ENCODE measurements at regions not wholly inside any gene's neighbourhood (a gene's known extent, or its start where the extent isn't known, plus 50 kb on each side); places are given as distances from the start of the nearest gene placed in this dataset.

DNA sequence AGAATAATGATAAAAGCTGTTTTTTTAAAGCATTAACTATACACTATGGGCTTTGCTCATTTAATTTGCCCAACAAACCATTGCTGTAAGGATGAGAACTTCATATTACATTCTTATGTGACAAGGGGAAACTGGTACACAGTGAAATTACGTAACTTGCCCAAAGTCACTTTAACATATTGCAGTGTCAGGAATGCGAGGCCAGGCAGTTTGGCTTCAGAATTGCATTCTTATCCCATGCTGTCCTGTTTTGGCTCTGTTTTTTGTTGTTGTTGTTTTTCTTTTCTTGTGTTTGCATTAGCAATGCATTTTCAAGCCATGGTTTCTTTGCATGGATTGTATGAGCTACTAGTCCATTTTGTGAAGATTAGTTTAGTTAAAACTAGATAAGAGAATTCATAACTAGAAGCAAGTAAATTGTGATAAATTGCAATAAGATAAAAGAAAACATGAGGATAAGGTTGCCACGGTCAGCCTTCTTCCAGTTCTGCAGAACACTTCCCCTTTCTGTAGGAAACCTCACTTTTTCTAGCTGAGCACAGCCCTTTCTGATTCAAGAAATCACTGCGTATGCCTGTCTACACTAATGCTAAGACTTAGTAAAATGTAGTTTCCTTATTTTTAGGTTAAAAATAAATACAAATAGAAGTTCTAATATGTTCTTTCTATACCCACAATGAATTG, 221.3 kb upstream of the KCNJ16 start:
- no peak for DNase-seq
- Histone ChIP-seq H3K27me3 (no peaks in the 10 kb centered on the region), H3K9me3 (replicated peaks) (no peaks in the 10 kb centered on the region), H3K36me3 (no peaks in the 10 kb centered on the region), H3K4me3 (no peak overlapping the region), H3K27ac (no peak overlapping the region), H3K4me1 (no peaks in the 10 kb centered on the region)

DNA sequence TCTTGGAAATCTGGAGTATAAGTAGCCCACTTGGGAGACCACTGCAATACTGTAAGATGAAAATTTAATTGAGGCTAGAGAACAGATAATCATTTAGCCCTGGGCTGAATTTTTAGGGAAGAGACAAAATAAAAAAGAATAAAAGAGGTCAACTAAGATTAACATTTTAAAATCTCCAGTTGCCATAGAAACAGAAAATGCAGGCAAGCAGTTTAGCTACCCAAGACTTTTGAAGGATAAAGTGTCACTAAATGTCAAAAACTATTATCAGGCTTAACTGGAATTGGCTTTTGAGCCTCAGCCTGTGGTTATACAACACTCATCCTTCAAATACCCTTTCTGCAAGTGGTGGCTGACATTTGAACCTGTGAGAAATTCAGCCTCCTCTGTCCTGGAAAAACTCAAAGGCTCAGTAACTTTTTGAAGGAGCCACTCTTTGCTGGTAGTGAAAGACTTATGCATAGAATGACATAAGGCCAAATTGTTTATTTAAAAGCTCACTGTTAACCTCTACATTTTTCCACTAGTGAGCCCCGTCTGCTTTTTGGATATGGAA, 220.7 kb upstream of the KCNJ16 start:
- no peaks in the 10 kb centered on the region for H3K4me1 ChIP-seq
- no peaks in the 10 kb centered on the region for H3K36me3 ChIP-seq
- no peak for DNase-seq
- H3K4me3 ChIP-seq, result no peak overlapping the region
- H3K27me3 ChIP-seq, result no peaks in the 10 kb centered on the region
- no peaks in the 10 kb centered on the region for H3K9me3 ChIP-seq (replicated peaks)
- H3K27ac ChIP-seq, result no peak overlapping the region

GRCh38 chr17:69856946-69857345, 218.1 kb upstream of the KCNJ16 start:
- no peak overlapping the region for H3K4me3 ChIP-seq
- no peaks in the 10 kb centered on the region for H3K9me3 ChIP-seq (replicated peaks)
- H3K27ac ChIP-seq, result no peak overlapping the region
- no peaks in the 10 kb centered on the region for H3K36me3 ChIP-seq
- H3K4me1 ChIP-seq, result no peaks in the 10 kb centered on the region
- DNase-seq, result no peak
- no peaks in the 10 kb centered on the region for H3K27me3 ChIP-seq

DNA sequence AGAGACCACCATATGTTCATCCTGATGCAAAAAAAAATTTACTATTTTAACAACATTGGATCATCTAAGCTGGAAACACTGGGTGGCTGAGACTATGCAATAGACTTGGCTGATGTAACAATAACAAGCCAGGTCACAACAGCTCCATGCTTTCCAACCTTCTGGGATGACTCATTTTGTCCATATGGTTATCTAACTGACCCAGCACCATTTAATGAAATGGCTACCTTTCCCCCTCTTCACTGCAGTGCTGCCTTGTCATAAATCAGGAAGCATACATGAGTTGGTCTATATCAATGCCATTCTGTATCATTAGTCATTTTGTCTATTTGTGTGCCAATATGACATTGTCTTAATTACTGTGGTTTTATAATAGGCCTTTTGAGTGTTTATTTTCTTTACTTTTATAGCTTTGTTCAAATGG, 217.6 kb upstream of the KCNJ16 start:
- Histone ChIP-seq H3K27me3 (no peaks in the 10 kb centered on the region), H3K27ac (no peak overlapping the region)
- DNase-seq, result no peak

DNA sequence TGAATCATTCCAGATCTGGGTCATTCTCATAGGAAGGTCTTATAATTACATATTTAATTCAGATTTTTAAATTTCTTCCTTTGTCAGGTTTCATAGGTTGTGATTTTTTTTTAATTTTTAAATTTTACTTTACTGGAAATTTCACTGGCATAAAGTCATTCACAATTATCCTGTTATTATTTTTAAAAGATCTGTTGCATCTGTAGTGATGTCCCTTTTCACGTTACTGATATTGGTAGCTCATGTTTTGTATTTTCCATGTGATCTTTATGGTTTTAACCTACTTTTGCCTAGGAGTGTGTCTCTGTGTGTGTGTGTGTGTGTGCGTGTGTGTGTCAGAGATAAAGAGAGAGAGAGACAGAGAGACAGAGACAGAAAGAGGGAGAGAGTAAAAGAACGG, 216.6 kb upstream of the KCNJ16 start:
- no peaks in the 10 kb centered on the region for H3K36me3 ChIP-seq
- no peak overlapping the region for H3K4me3 ChIP-seq

More for the DNA sequence above, 217.6 kb upstream of the KCNJ16 start:
- Histone ChIP-seq H3K9me3 (replicated peaks) (no peaks in the 10 kb centered on the region), H3K4me3 (no peak overlapping the region), H3K4me1 (no peaks in the 10 kb centered on the region), H3K36me3 (no peaks in the 10 kb centered on the region)

DNA sequence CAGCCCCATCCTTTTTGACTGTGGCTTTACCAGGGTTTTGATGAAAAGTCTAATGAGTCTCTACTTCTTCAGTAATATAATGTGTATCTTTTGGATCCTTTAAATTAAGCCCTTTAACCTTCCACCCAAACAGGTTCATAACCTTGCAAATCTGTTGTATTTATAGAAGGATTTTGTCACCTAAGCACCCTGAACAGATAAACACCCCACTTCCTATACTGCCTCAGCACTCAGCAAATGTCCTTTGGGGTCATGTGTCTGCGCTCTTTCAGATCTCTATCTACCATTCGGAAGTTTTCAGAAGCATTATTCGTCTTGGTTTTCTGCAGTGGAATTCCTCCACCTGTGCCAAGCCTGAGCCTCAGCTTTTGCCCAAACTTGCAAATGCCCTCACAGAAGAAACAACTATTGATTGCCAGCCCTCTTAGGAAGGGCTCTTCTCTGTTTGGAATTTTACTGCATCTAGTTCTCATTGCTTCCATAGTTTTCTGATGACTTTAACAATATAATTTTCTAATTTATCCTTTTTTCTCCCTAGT, 214.8 kb upstream of the KCNJ16 start:
- H3K4me1 ChIP-seq, result no peaks in the 10 kb centered on the region

More for the DNA sequence above, 216.6 kb upstream of the KCNJ16 start:
- Histone ChIP-seq H3K27me3 (no peaks in the 10 kb centered on the region), H3K9me3 (replicated peaks) (no peaks in the 10 kb centered on the region), H3K27ac (no peak overlapping the region), H3K4me1 (no peaks in the 10 kb centered on the region)
- no peak for DNase-seq

DNA sequence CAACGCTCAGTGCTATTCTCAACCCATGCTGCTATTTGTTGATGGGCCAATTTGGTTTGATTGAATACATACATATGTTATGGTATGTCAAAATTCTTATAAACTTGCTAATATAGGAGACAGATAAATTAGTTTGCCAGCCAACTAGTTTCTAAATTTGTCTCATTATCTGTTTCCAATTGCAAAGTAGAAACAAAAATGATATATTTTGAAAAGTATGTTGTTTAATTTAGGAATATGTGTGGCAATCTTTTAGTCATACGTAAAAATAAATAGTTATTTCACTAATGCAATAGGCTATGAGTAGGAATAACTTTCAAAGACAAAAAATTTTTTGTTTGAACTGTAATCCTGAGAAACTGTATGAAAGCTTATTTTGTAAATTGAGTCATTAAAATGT, 210.6 kb upstream of the KCNJ16 start:
- Histone ChIP-seq H3K27ac (no peak overlapping the region), H3K9me3 (replicated peaks) (no peaks in the 10 kb centered on the region), H3K4me1 (no peaks in the 10 kb centered on the region), H3K4me3 (no peak overlapping the region), H3K36me3 (no peaks in the 10 kb centered on the region), H3K27me3 (no peaks in the 10 kb centered on the region)
- DNase-seq, result no peak

More for the DNA sequence above, 214.8 kb upstream of the KCNJ16 start:
- no peak for DNase-seq
- H3K27me3 ChIP-seq, result no peaks in the 10 kb centered on the region
- H3K9me3 ChIP-seq (replicated peaks), result no peaks in the 10 kb centered on the region
- no peaks in the 10 kb centered on the region for H3K36me3 ChIP-seq
- no peak overlapping the region for H3K27ac ChIP-seq
- H3K4me3 ChIP-seq, result no peak overlapping the region

- Histone ChIP-seq H3K4me3 (no peak overlapping the region), H3K4me1 (no peaks in the 10 kb centered on the region), H3K36me3 (no peaks in the 10 kb centered on the region), H3K9me3 (replicated peaks) (no peaks in the 10 kb centered on the region), H3K27me3 (no peaks in the 10 kb centered on the region), H3K27ac (no peak overlapping the region)
- no peak for DNase-seq
Measured at GRCh38 chr17:69869667-69870066, 205.4 kb upstream of the KCNJ16 start.

DNA sequence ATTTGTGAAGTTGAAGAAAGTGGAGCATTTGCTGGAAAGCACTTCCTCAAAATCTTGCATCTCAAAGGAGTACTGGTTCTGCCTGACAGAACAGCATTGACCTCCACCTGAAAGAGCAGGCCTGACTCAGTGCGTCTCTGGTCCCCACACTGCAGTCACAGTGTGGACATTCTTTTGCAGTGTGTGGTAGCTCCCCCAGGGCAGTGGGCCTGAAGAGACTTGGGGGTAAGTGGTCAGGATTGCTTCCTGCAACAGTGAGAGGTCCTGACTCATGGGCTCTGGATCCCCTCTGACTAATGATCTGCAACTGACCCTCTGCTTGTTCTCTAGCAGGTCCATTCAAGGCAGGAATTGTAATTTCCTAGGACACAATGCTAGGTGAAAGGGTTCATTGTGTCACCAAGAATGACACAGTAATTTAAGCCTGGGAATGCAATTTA, 204.9 kb upstream of the KCNJ16 start:
- no peak overlapping the region for H3K27ac ChIP-seq
- no peak for DNase-seq

GRCh38 chr17:69870751-69871199, 204.2 kb upstream of the KCNJ16 start:
- Histone ChIP-seq H3K27me3 (no peaks in the 10 kb centered on the region), H3K36me3 (no peaks in the 10 kb centered on the region), H3K4me3 (no peak overlapping the region), H3K27ac (no peak overlapping the region), H3K9me3 (replicated peaks) (no peaks in the 10 kb centered on the region), H3K4me1 (no peaks in the 10 kb centered on the region)
- DNase-seq, result no peak

More for the DNA sequence above, 204.9 kb upstream of the KCNJ16 start:
- Histone ChIP-seq H3K27me3 (no peaks in the 10 kb centered on the region), H3K9me3 (replicated peaks) (no peaks in the 10 kb centered on the region), H3K36me3 (no peaks in the 10 kb centered on the region), H3K4me1 (no peaks in the 10 kb centered on the region), H3K4me3 (no peak overlapping the region)

GRCh38 chr17:69871318-69871717, 203.7 kb upstream of the KCNJ16 start:
- Histone ChIP-seq H3K36me3 (no peaks in the 10 kb centered on the region), H3K27ac (no peak overlapping the region), H3K4me3 (no peak overlapping the region), H3K4me1 (no peaks in the 10 kb centered on the region), H3K9me3 (replicated peaks) (no peaks in the 10 kb centered on the region), H3K27me3 (no peaks in the 10 kb centered on the region)
- DNase-seq, result no peak

GRCh38 chr17:69872675-69873262, 202.3 kb upstream of the KCNJ16 start:
- H3K36me3 ChIP-seq, result no peaks in the 10 kb centered on the region
- H3K9me3 ChIP-seq (replicated peaks), result no peaks in the 10 kb centered on the region
- H3K27ac ChIP-seq, result no peak overlapping the region
- H3K4me3 ChIP-seq, result no peak overlapping the region
- no peak for DNase-seq
- no peaks in the 10 kb centered on the region for H3K27me3 ChIP-seq
- H3K4me1 ChIP-seq, result no peaks in the 10 kb centered on the region

GRCh38 chr17:69874175-69874670, 200.8 kb upstream of the KCNJ16 start:
- DNase-seq, result no peak

DNA sequence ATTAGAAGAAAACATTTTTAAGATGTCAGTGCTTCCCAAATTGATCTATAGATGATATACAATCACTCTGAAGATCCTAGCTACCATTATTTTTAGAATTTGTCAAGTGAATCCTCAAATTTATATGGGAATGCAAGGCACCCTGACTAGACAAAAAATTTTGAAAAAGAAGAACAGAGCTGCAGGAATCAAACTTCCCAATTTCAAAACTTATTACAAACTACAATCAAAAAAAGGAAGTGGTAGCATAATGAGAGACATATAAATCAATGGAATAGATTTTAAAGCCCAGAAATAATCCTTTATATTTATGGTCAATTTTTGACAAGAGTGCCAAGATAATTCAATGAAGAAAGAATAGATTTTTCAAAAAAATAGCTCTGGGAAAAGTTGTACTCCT, 198.3 kb upstream of the KCNJ16 start:
- Histone ChIP-seq H3K27ac (no peak overlapping the region), H3K27me3 (no peaks in the 10 kb centered on the region), H3K4me3 (no peak overlapping the region), H3K4me1 (no peaks in the 10 kb centered on the region), H3K36me3 (no peaks in the 10 kb centered on the region), H3K9me3 (replicated peaks) (no peaks in the 10 kb centered on the region)
- no peak for DNase-seq

More at GRCh38 chr17:69874175-69874670, 200.8 kb upstream of the KCNJ16 start:
- Histone ChIP-seq H3K27me3 (no peaks in the 10 kb centered on the region), H3K4me3 (no peak overlapping the region), H3K27ac (no peak overlapping the region), H3K36me3 (no peaks in the 10 kb centered on the region), H3K4me1 (no peaks in the 10 kb centered on the region), H3K9me3 (replicated peaks) (no peaks in the 10 kb centered on the region)

- no peaks in the 10 kb centered on the region for H3K27me3 ChIP-seq
- no peak for DNase-seq
- H3K4me3 ChIP-seq, result no peak overlapping the region
- no peaks in the 10 kb centered on the region for H3K4me1 ChIP-seq
- H3K36me3 ChIP-seq, result no peaks in the 10 kb centered on the region
- H3K27ac ChIP-seq, result no peak overlapping the region
- H3K9me3 ChIP-seq (replicated peaks), result no peaks in the 10 kb centered on the region
Measured at GRCh38 chr17:69878661-69879060, 196.4 kb upstream of the KCNJ16 start.

All from SJCRH30 (cell line).